H1 (cell line): ENCODE measurements at regions not wholly inside any gene's neighbourhood (a gene's known extent, or its start where the extent isn't known, plus 50 kb on each side); places are given as distances from the start of the nearest gene placed in this dataset.

Experiments used
- CHD1 ChIP-seq: IDR thresholded peaks from 2 replicates; pipeline ENCODE4 v1.6.1; 2012; ENCODE audit warnings: low read depth, low read length, improper control_type of control experiment
- CHD7 ChIP-seq: fragments of 300-600 bp; sonication (generic); IDR thresholded peaks from 2 replicates; pipeline ENCODE4 v1.7.1; 2012; ENCODE audit warnings: low read length, moderate library complexity, mild to moderate bottlenecking, inconsistent platforms; ENCODE audit not compliant: insufficient replicate concordance
- SIX5 ChIP-seq: IDR thresholded peaks from 2 replicates; pipeline ENCODE4 v1.6.1; 2011; ENCODE audit warnings: mild to moderate bottlenecking, low read depth, low read length
- TAF1 ChIP-seq: IDR thresholded peaks from 2 replicates; pipeline ENCODE4 v1.6.1; 2011; ENCODE audit warnings: mild to moderate bottlenecking, low read depth, low read length
- ZNF274 ChIP-seq: IDR thresholded peaks from 2 replicates; pipeline ENCODE4 v1.7.0; 2012; ENCODE audit warnings: low read length, borderline replicate concordance; ENCODE audit errors: extremely low read depth

GRCh38 chr2:220743203-220743602 lies 828.9 kb downstream of the EPHA4 start (continued):
- TF ChIP-seq CHD7 (no peak), ZNF274 (no peak), TAF1 (no peak), CHD1 (no peak), SIX5 (no peak)
